ENCODE measurements at regions not wholly inside any gene's neighbourhood (a gene's known extent, or its start where the extent isn't known, plus 50 kb on each side); places are given as distances from the start of the nearest gene placed in this dataset.

DNA sequence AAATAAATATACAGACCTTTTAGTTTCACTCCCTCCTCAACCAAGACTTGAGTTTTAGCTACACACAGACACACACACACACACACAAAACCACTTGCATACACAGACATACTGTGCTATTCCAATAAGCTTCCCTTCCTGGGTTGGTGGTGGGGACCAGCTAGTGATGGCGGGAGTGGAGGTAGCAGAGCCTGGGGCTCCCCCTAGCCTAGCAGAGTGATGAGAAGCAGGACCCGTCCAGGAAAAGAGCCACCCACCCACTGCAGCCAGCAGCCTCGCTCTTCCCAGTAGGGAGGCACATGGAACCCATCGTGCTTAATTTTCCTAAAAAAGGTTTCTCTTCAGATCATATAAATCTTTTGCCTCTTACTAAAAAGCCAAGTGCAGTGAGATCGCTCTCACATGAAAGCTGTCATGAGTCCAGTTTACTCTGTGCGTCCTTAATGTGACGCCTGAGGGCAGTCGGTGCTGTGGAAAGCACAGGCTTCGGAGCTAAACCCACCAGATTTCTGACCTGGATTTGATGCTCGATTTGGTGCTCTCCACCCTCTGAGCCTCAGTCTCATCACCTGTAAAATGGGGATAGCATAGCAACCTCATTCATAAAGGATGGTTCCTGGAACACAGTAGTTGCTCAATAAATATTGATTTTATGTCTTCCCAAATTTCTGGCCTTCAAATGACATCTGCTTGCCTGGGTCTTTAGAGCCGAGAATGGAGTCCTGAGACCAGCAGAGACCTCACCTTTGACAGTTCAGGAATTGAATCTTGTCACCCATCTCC lies 60.1 kb upstream of the YWHAQ start:
- TF ChIP-seq, protein P1, sequence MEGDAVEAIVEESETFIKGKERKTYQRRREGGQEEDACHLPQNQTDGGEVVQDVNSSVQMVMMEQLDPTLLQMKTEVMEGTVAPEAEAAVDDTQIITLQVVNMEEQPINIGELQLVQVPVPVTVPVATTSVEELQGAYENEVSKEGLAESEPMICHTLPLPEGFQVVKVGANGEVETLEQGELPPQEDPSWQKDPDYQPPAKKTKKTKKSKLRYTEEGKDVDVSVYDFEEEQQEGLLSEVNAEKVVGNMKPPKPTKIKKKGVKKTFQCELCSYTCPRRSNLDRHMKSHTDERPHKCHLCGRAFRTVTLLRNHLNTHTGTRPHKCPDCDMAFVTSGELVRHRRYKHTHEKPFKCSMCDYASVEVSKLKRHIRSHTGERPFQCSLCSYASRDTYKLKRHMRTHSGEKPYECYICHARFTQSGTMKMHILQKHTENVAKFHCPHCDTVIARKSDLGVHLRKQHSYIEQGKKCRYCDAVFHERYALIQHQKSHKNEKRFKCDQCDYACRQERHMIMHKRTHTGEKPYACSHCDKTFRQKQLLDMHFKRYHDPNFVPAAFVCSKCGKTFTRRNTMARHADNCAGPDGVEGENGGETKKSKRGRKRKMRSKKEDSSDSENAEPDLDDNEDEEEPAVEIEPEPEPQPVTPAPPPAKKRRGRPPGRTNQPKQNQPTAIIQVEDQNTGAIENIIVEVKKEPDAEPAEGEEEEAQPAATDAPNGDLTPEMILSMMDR (IDR thresholded peaks at IDR 0.05), result no peak
- H3K27ac ChIP-seq, result peak overlapping the region in 5 of 10 donors; percentile 1 to 40 (median 20)
- no peaks in the 10 kb centered on the region for H3K9me3 ChIP-seq
- H3K36me3 ChIP-seq, result no peaks in the 10 kb centered on the region
- peaks cover 8 to 33% (median 17%) of the 10 kb centered on the region in 9 donors for H3K4me1 ChIP-seq
- H3K4me3 ChIP-seq, result no peak overlapping the region
- DNase-seq, result no peak
- intact Hi-C loops (cut with DNase I), result loop anchor here in 2 of 10 donors (5.0 kb wide), 1 partner anchor 59 kb away; the partner anchor contains the start of gene YWHAQ (in 2 of the 2)
- peak in 2 of 8 donors; percentile 3 to 9 for ATAC-seq
- no peaks in the 10 kb centered on the region for H3K27me3 ChIP-seq
- WGBS, 2 donors, result 84 to 91% methylated on average over 11 of the region's 11 CpGs

DNA sequence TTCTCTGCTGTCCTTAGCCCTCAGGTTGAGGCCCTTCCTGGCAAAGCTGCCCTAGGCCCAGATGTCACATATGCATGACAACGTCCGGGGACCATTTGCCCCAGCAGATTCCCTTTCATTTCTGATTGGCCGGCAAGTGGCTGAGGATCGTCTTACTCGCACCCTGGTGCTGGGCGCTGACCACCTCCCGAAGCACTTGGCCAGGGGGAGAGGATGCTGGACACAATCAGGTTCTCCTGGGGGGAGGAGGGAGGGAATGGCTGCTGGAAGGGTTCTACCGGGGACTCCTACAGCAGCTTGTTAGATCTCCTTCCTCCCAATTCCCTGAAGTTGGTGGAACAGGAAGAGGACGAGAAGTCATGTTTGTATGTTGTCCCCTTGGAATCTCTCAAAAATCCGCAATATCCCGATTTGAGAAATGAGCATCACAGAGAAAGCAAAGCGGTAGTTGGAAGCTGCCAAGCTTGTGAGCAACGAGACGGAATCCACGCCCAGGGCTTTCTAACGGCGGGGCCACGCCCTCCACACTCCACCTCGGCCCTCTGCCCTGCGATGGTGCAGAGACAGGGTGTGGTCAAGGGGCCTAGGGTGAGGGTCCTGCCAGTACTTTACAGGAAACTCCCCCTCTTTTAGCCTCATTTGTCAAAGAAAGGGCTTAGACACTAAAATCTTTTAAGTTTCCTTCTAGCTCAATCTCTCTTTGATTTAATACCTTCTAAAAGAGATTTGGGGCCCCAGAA lies 61.8 kb upstream of the YWHAQ start:
- DNase-seq, result peak in 1 of 2 donors; percentile 31
- Histone ChIP-seq H3K36me3 (no peaks in the 10 kb centered on the region), H3K4me3 (peak overlapping the region in 5 of 10 donors; percentile 17 to 38 (median 32)), H3K27ac (peak overlapping the region; percentile 48 to 90 (median 81)), H3K27me3 (no peaks in the 10 kb centered on the region), H3K9me3 (no peaks in the 10 kb centered on the region), H3K4me1 (peaks cover 8 to 33% (median 17%) of the 10 kb centered on the region in 9 donors)
- WGBS, 2 donors, result 30 to 53% methylated on average over 20 of the region's 20 CpGs
- intact Hi-C loops (cut with DNase I), result loop anchor here in 2 of 10 donors (5.0 kb wide), 1 partner anchor 60 kb away; the partner anchor contains the start of gene YWHAQ (in 2 of the 2)
- TF ChIP-seq, protein P1 (IDR thresholded peaks at IDR 0.05), result no peak
- ATAC-seq, result peak; percentile 23 to 75 (median 64)

DNA sequence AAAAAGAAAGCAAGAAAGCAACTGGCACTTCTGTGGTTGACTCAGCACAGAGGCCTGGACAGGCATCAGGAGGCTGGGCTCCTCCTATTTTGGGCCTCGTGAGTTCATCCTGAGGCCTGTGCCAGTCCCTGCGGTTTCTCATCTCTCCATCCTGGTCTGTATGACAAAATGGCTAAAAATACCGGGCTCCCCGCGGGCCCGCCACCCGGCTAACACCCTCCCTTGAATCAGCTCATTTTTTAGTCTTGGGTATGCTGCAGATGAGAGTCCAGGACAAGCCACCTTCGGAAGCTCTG lies 62.3 kb upstream of the YWHAQ start:
- Histone ChIP-seq H3K9me3 (no peaks in the 10 kb centered on the region), H3K4me3 (peak overlapping the region in 3 of 10 donors; percentile 17 to 38 (median 32)), H3K36me3 (no peaks in the 10 kb centered on the region), H3K4me1 (peaks cover 8 to 33% (median 17%) of the 10 kb centered on the region in 9 donors), H3K27ac (peak overlapping the region; percentile 48 to 90 (median 81)), H3K27me3 (no peaks in the 10 kb centered on the region)
- TF ChIP-seq, protein P1 (IDR thresholded peaks at IDR 0.05), result no peak
- DNase-seq, result peak; percentile 40 to 75
- intact Hi-C loops (cut with DNase I), result loop anchor here in 2 of 10 donors (5.0 kb wide), 1 partner anchor 61 kb away; the partner anchor contains the start of gene YWHAQ (in 2 of the 2)
- ATAC-seq, result peak; percentile 83 to 97 (median 94)
- 31 to 35% methylated on average over 8 of the region's 8 CpGs for WGBS, 2 donors

DNA sequence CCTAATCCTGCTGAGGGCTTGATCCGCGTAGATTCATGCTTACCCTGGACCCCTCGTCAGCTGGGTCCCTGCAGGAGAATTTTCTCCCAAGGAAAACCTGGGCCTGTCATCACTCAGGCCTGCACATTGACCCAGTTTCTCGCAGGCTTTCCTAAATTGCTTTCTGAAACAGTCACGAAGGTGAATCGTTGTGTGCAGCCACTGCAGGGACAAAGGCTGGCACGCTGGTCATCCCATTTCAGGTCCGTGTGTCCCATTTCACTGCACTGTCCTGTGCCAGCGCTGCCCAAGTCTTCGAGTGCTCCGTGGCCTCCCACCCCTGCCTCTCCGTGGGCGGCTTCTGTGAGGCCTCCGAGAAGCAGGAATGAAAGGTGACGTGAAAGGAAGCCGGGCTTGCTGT lies 62.8 kb upstream of the YWHAQ start:
- TF ChIP-seq, protein P1 (IDR thresholded peaks at IDR 0.05), result no peak
- H3K27me3 ChIP-seq, result no peaks in the 10 kb centered on the region
- H3K9me3 ChIP-seq, result no peaks in the 10 kb centered on the region
- DNase-seq, result no peak
- WGBS, 2 donors, result 91 to 92% methylated on average over 16 of the region's 16 CpGs
- H3K27ac ChIP-seq, result peak overlapping the region in 7 of 10 donors; percentile 67 to 90 (median 86)
- peak in 1 of 8 donors; percentile 11 for ATAC-seq
- intact Hi-C loops (cut with DNase I), result loop anchor here in 2 of 10 donors (5.0 kb wide), 1 partner anchor 61 kb away; the partner anchor contains the start of gene YWHAQ (in 2 of the 2)
- H3K4me3 ChIP-seq, result no peak overlapping the region
- H3K36me3 ChIP-seq, result no peaks in the 10 kb centered on the region
- peaks cover 8 to 33% (median 17%) of the 10 kb centered on the region in 9 donors for H3K4me1 ChIP-seq
